RWPE2 (cell line): ENCODE measurements at regions not wholly inside any gene's neighbourhood (a gene's known extent, or its start where the extent isn't known, plus 50 kb on each side); places are given as distances from the start of the nearest gene placed in this dataset.

Experiments
- ATAC-seq: fragments of 200-7000 bp; cut with Tn5 transposase; 3 replicates; pipeline ENCODE4 v1.9.1; 2021; ENCODE audit warnings: low read depth
- DNase-seq: peaks from one replicate; pipeline ENCODE4 v3.0.0-alpha.2; 2020; ENCODE audit warnings: low spot score
- H3K27ac ChIP-seq: fragments of 450-650 bp; 2 replicates; pipeline ENCODE4 v1.5.1; 2017; ENCODE audit warnings: mild to moderate bottlenecking; ENCODE audit not compliant: poor library complexity, severe bottlenecking
- H3K27me3 ChIP-seq: fragments of 250-450 bp; sonication (Bioruptor Pico); 2 replicates; pipeline ENCODE4 v1.5.1; 2021; ENCODE audit warnings: mild to moderate bottlenecking, moderate library complexity; ENCODE audit not compliant: insufficient read depth, poor library complexity, severe bottlenecking
- H3K36me3 ChIP-seq: fragments of 250-450 bp; sonication (Bioruptor Pico); 2 replicates; pipeline ENCODE4 v1.5.1; 2020; ENCODE audit warnings: low read depth, mild to moderate bottlenecking, moderate library complexity
- H3K4me1 ChIP-seq: fragments of 250-450 bp; sonication (Bioruptor Pico); 2 replicates; pipeline ENCODE4 v1.5.1; 2021; ENCODE audit warnings: mild to moderate bottlenecking, moderate library complexity; ENCODE audit not compliant: insufficient read depth, poor library complexity, severe bottlenecking
- H3K4me3 ChIP-seq: fragments of 250-450 bp; sonication (Bioruptor Pico); 2 replicates; pipeline ENCODE4 v1.5.1; 2021; ENCODE audit warnings: mild to moderate bottlenecking, moderate library complexity; ENCODE audit not compliant: severe bottlenecking
- H3K9me3 ChIP-seq: fragments of 250-450 bp; sonication (Bioruptor Pico); 2 replicates; pipeline ENCODE4 v1.5.1; 2021; ENCODE audit warnings: mild to moderate bottlenecking, moderate library complexity; ENCODE audit not compliant: severe bottlenecking
- TF ChIP-seq, protein P1 (sequence below): fragments of 450-650 bp; IDR thresholded peaks from one replicate; pipeline ENCODE4 v1.5.1; 2017; ENCODE audit warnings: mild to moderate bottlenecking, moderate library complexity; ENCODE audit not compliant: poor library complexity, severe bottlenecking

DNA sequence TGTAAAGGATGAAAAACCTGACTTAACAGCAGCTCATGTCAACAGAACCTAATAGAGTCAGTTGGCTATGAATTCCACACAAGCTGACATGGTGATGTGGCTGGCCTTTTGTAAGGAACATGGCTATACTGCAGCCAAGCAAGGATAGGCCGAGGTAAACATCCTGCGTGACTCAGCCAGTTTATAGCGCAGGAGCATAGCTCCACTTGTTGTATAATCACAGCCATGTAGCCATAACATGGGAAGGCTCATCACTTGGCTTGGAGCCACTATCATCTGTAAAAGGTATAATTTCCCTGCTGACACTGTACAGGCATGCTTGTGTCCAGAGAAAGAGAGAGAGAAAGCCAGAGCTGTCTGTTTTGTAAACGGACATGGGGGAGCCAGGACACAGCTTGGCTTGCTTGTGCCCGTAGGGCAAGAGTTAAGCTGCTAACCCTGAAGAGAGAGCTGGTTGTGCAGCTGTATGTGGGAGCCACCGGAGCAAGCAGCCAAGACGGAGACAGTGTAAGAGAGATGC, 104.4 kb upstream of the PLET1 start:
- DNase-seq = no peak
- Histone ChIP-seq H3K4me1 (peaks cover 9% of the 10 kb centered on the region), H3K27ac (no peak overlapping the region), H3K9me3 (no peaks in the 10 kb centered on the region), H3K4me3 (no peak overlapping the region), H3K27me3 (no peaks in the 10 kb centered on the region), H3K36me3 (no peaks in the 10 kb centered on the region)
- TF ChIP-seq, protein P1, sequence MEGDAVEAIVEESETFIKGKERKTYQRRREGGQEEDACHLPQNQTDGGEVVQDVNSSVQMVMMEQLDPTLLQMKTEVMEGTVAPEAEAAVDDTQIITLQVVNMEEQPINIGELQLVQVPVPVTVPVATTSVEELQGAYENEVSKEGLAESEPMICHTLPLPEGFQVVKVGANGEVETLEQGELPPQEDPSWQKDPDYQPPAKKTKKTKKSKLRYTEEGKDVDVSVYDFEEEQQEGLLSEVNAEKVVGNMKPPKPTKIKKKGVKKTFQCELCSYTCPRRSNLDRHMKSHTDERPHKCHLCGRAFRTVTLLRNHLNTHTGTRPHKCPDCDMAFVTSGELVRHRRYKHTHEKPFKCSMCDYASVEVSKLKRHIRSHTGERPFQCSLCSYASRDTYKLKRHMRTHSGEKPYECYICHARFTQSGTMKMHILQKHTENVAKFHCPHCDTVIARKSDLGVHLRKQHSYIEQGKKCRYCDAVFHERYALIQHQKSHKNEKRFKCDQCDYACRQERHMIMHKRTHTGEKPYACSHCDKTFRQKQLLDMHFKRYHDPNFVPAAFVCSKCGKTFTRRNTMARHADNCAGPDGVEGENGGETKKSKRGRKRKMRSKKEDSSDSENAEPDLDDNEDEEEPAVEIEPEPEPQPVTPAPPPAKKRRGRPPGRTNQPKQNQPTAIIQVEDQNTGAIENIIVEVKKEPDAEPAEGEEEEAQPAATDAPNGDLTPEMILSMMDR = no peak
- peak; percentile 96 for ATAC-seq

DNA sequence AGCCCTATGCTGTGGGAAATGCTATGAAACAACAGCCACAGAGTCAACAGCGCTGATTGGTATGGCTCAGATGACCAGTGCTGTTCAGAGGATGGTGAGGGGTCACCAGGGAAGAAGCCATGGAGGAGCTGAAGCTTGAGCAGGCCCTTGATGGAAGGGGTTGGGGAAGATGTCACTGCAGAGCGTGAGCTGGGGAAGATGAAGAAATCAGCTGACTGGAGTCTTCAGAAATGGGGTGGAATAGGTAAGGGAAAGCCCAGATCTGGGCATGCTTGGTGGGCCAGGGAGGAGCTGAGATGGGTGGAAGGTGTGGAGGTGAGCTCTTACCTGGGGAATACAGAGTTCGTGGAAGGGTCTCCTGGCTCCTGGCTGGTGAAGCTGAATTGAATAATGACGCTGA, 105.4 kb upstream of the PLET1 start:
- no peak for ATAC-seq

GRCh38 chr11:112366777-112367176, 106.1 kb upstream of the PLET1 start:
- H3K4me3 ChIP-seq = no peak overlapping the region
- H3K36me3 ChIP-seq = no peaks in the 10 kb centered on the region
- H3K27me3 ChIP-seq = no peaks in the 10 kb centered on the region
- no peaks in the 10 kb centered on the region for H3K9me3 ChIP-seq
- peaks cover 9% of the 10 kb centered on the region for H3K4me1 ChIP-seq
- DNase-seq (no peak), ATAC-seq (no peak)
- TF ChIP-seq, protein P1 = no peak
- H3K27ac ChIP-seq = no peak overlapping the region

More for the DNA sequence above, 105.4 kb upstream of the PLET1 start:
- TF ChIP-seq, protein P1 = no peak
- Histone ChIP-seq H3K27me3 (no peaks in the 10 kb centered on the region), H3K4me1 (peaks cover 9% of the 10 kb centered on the region), H3K9me3 (no peaks in the 10 kb centered on the region), H3K36me3 (no peaks in the 10 kb centered on the region), H3K4me3 (no peak overlapping the region), H3K27ac (no peak overlapping the region)
- no peak for DNase-seq

DNA sequence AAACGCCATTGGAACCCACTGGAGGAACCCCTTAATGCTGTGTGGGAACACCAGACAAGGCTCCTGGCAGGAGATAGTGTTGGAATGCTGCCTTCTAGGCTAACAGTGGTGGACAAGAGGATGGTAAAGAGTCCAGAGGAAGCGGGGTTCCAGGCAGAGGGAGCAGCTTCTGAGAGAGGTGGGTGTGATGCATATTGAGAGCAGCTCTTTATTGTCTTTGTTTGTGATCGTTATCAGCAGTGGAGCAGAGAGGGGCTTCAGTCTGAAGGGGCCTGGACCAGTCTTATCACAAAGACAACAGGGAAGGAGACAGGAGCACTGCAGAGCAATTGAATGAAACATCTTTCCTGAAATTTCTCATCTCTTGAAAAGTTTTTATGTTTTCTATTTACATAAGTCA, 106.8 kb upstream of the PLET1 start:
- ATAC-seq (no peak), DNase-seq (no peak)
- Histone ChIP-seq H3K4me3 (no peak overlapping the region), H3K27me3 (no peaks in the 10 kb centered on the region), H3K27ac (no peak overlapping the region), H3K4me1 (peaks cover 9% of the 10 kb centered on the region), H3K36me3 (no peaks in the 10 kb centered on the region), H3K9me3 (no peaks in the 10 kb centered on the region)
- TF ChIP-seq, protein P1 = no peak

- H3K27me3 ChIP-seq = no peaks in the 10 kb centered on the region
- no peak overlapping the region for H3K4me3 ChIP-seq
- no peaks in the 10 kb centered on the region for H3K36me3 ChIP-seq
- no peaks in the 10 kb centered on the region for H3K9me3 ChIP-seq
- H3K27ac ChIP-seq = no peak overlapping the region
- TF ChIP-seq, protein P1 = no peak
- H3K4me1 ChIP-seq = peaks cover 9% of the 10 kb centered on the region
- ATAC-seq = no peak
- DNase-seq = no peak
These were observed 107.2 kb upstream of the PLET1 start for GRCh38 chr11:112367895-112368294.
